ENCODE measurements at regions not wholly inside any gene's neighbourhood (a gene's known extent, or its start where the extent isn't known, plus 50 kb on each side); places are given as distances from the start of the nearest gene placed in this dataset.

- Histone ChIP-seq H3K27ac (replicated peaks; ENCODE audit: low read length) (no peak overlapping the region), H3K27me3 (ENCODE audit: control insufficient read depth in 3 of 3, insufficient read depth in 3 of 3, low read depth in 1 of 3, low read length in 3 of 3) (peaks cover 3 to 89% (median 61%) of the 10 kb centered on the region in 3 experiments), H3K79me1 (ENCODE audit: low read depth, low read length) (no peaks in the 10 kb centered on the region), H3K23ac (ENCODE audit: low read depth, low read length, poor library complexity) (no peak overlapping the region), H3K9me3 (replicated peaks in 1 of 2; ENCODE audit: control insufficient read depth in 2 of 2, insufficient read depth in 1 of 2, low read depth in 1 of 2, low read length in 2 of 2) (no peaks in the 10 kb centered on the region), H3K9ac (ENCODE audit: low read depth, low read length, poor library complexity) (no peak overlapping the region), H3K4ac (ENCODE audit: low read length) (no peak overlapping the region), H4K8ac (ENCODE audit: low read depth, low read length) (no peak overlapping the region), H2AK5ac (ENCODE audit: low read depth, low read length) (no peak overlapping the region), H2BK120ac (ENCODE audit: low read depth, low read length) (no peak overlapping the region), H3K36me3 (replicated peaks in 1 of 2; ENCODE audit: control insufficient read depth in 2 of 2, insufficient read depth in 2 of 2, low read length in 2 of 2) (no peaks in the 10 kb centered on the region), H2AFZ (ENCODE audit: low read length) (no peak overlapping the region), H3K4me3 (ENCODE audit: low read length in 2 of 2) (no peak overlapping the region), H3K18ac (ENCODE audit: low read length) (no peak overlapping the region), H3K4me2 (ENCODE audit: insufficient read depth, low read length, poor library complexity, severe bottlenecking) (no peak overlapping the region), H2BK5ac (ENCODE audit: low read length) (no peak overlapping the region), H3K4me1 (ENCODE audit: control insufficient read depth in 2 of 2, insufficient read depth in 1 of 2, low read depth in 1 of 2, low read length in 2 of 2) (peaks cover 0 to 16% of the 10 kb centered on the region in 2 donors), H4K91ac (ENCODE audit: low read depth, low read length, poor library complexity) (no peak overlapping the region), H2BK15ac (ENCODE audit: low read length) (no peak overlapping the region), H3K14ac (ENCODE audit: low read length) (no peak overlapping the region), H2BK12ac (ENCODE audit: low read length) (no peak overlapping the region)
- no peak for DNase-seq (ENCODE audit: low spot score)
- no CpG with 5 or more reads among the region's 4 CpGs for WGBS, 2 donors (ENCODE audit: extremely low coverage in 2 of 2, insufficient read length in 2 of 2, insufficient replicate concordance in 1 of 2)
These were observed 98.0 kb downstream of the INHBB start for GRCh38 chr2:120443946-120444345.

- no peaks in the 10 kb centered on the region for H3K36me3 ChIP-seq (replicated peaks in 1 of 2; ENCODE audit: control insufficient read depth in 2 of 2, insufficient read depth in 2 of 2, low read length in 2 of 2)
- H3K4ac ChIP-seq (ENCODE audit: low read length): no peak overlapping the region
- H2BK12ac ChIP-seq (ENCODE audit: low read length): no peak overlapping the region
- no peak overlapping the region for H3K14ac ChIP-seq (ENCODE audit: low read length)
- no peak overlapping the region for H2BK15ac ChIP-seq (ENCODE audit: low read length)
- WGBS, 2 donors (ENCODE audit: extremely low coverage in 2 of 2, insufficient read length in 2 of 2, insufficient replicate concordance in 1 of 2): no CpG with 5 or more reads among the region's 9 CpGs
- H3K4me2 ChIP-seq (ENCODE audit: insufficient read depth, low read length, poor library complexity, severe bottlenecking): no peak overlapping the region
- no peak overlapping the region for H3K9ac ChIP-seq (ENCODE audit: low read depth, low read length, poor library complexity)
- no peak overlapping the region for H2BK5ac ChIP-seq (ENCODE audit: low read length)
- H2AFZ ChIP-seq (ENCODE audit: low read length): no peak overlapping the region
- H3K4me3 ChIP-seq (ENCODE audit: low read length in 2 of 2): no peak overlapping the region
- peaks cover 3 to 90% (median 59%) of the 10 kb centered on the region in 3 experiments for H3K27me3 ChIP-seq (ENCODE audit: control insufficient read depth in 3 of 3, insufficient read depth in 3 of 3, low read depth in 1 of 3, low read length in 3 of 3)
- H4K8ac ChIP-seq (ENCODE audit: low read depth, low read length): no peak overlapping the region
- H3K4me1 ChIP-seq (ENCODE audit: control insufficient read depth in 2 of 2, insufficient read depth in 1 of 2, low read depth in 1 of 2, low read length in 2 of 2): peaks cover 0 to 16% of the 10 kb centered on the region in 2 donors
- H4K91ac ChIP-seq (ENCODE audit: low read depth, low read length, poor library complexity): no peak overlapping the region
- no peaks in the 10 kb centered on the region for H3K79me1 ChIP-seq (ENCODE audit: low read depth, low read length)
- no peak for DNase-seq (ENCODE audit: low spot score)
- no peak overlapping the region for H2AK5ac ChIP-seq (ENCODE audit: low read depth, low read length)
- H3K27ac ChIP-seq (replicated peaks; ENCODE audit: low read length): no peak overlapping the region
- H3K23ac ChIP-seq (ENCODE audit: low read depth, low read length, poor library complexity): no peak overlapping the region
- H3K18ac ChIP-seq (ENCODE audit: low read length): no peak overlapping the region
- no peak overlapping the region for H2BK120ac ChIP-seq (ENCODE audit: low read depth, low read length)
- H3K9me3 ChIP-seq (replicated peaks in 1 of 2; ENCODE audit: control insufficient read depth in 2 of 2, insufficient read depth in 1 of 2, low read depth in 1 of 2, low read length in 2 of 2): no peaks in the 10 kb centered on the region
These were observed 98.8 kb downstream of the INHBB start for GRCh38 chr2:120444691-120445240.

DNA sequence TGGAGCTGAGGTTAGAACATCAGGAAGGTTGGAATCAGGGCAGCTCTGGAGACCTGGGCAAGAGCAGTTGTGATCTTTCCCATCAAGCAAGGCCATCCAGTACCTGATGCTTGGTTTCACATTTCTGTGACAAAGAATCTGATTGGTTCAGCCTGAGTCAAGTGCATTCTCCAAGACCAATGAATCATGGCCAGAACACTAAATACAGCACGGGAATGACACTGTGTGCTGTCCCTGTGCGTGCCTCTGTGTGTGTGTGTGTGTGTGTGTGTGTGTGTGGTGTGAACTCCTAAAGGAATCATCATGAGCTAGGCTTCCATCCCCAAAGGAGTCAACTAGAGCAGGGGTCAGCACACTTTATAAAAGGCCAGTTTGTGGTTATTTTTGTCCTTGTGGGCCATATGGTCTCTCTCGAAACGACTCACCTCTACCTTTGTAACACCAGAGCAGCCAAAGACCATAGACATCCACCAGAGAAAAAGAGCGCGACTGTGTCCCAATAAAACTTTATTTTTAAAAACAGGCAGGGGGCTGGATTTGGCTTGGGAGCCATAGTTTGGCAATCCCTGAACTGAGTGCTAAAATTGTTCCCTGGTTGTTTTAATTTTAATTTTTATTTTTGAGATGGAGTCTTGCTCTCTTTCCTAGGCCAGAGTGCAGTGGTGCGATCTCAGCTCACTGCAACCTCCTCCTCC, 99.7 kb downstream of the INHBB start:
- H2BK120ac ChIP-seq (ENCODE audit: low read depth, low read length): no peak overlapping the region
- no peak overlapping the region for H2AK5ac ChIP-seq (ENCODE audit: low read depth, low read length)
- no peak overlapping the region for H4K91ac ChIP-seq (ENCODE audit: low read depth, low read length, poor library complexity)
- no peak overlapping the region for H3K18ac ChIP-seq (ENCODE audit: low read length)
- H3K36me3 ChIP-seq (replicated peaks in 1 of 2; ENCODE audit: control insufficient read depth in 2 of 2, insufficient read depth in 2 of 2, low read length in 2 of 2): no peaks in the 10 kb centered on the region
- H3K14ac ChIP-seq (ENCODE audit: low read length): no peak overlapping the region
- no peak overlapping the region for H3K4me3 ChIP-seq (ENCODE audit: low read length in 2 of 2)
- no peak overlapping the region for H2BK12ac ChIP-seq (ENCODE audit: low read length)
- no peak for DNase-seq (ENCODE audit: low spot score)
- H3K9me3 ChIP-seq (replicated peaks in 1 of 2; ENCODE audit: control insufficient read depth in 2 of 2, insufficient read depth in 1 of 2, low read depth in 1 of 2, low read length in 2 of 2): no peaks in the 10 kb centered on the region
- H3K23ac ChIP-seq (ENCODE audit: low read depth, low read length, poor library complexity): no peak overlapping the region
- peaks cover 0 to 16% of the 10 kb centered on the region in 2 donors for H3K4me1 ChIP-seq (ENCODE audit: control insufficient read depth in 2 of 2, insufficient read depth in 1 of 2, low read depth in 1 of 2, low read length in 2 of 2)
- peaks cover 3 to 90% (median 51%) of the 10 kb centered on the region in 3 experiments for H3K27me3 ChIP-seq (ENCODE audit: control insufficient read depth in 3 of 3, insufficient read depth in 3 of 3, low read depth in 1 of 3, low read length in 3 of 3)
- H4K8ac ChIP-seq (ENCODE audit: low read depth, low read length): no peak overlapping the region
- H2BK15ac ChIP-seq (ENCODE audit: low read length): no peak overlapping the region
- H2BK5ac ChIP-seq (ENCODE audit: low read length): no peak overlapping the region
- H2AFZ ChIP-seq (ENCODE audit: low read length): no peak overlapping the region
- H3K4me2 ChIP-seq (ENCODE audit: insufficient read depth, low read length, poor library complexity, severe bottlenecking): no peak overlapping the region
- H3K27ac ChIP-seq (replicated peaks; ENCODE audit: low read length): no peak overlapping the region
- H3K79me1 ChIP-seq (ENCODE audit: low read depth, low read length): no peaks in the 10 kb centered on the region
- no peak overlapping the region for H3K4ac ChIP-seq (ENCODE audit: low read length)
- WGBS, 2 donors (ENCODE audit: extremely low coverage in 2 of 2, insufficient read length in 2 of 2, insufficient replicate concordance in 1 of 2): no CpG with 5 or more reads among the region's 7 CpGs
- H3K9ac ChIP-seq (ENCODE audit: low read depth, low read length, poor library complexity): no peak overlapping the region

DNA sequence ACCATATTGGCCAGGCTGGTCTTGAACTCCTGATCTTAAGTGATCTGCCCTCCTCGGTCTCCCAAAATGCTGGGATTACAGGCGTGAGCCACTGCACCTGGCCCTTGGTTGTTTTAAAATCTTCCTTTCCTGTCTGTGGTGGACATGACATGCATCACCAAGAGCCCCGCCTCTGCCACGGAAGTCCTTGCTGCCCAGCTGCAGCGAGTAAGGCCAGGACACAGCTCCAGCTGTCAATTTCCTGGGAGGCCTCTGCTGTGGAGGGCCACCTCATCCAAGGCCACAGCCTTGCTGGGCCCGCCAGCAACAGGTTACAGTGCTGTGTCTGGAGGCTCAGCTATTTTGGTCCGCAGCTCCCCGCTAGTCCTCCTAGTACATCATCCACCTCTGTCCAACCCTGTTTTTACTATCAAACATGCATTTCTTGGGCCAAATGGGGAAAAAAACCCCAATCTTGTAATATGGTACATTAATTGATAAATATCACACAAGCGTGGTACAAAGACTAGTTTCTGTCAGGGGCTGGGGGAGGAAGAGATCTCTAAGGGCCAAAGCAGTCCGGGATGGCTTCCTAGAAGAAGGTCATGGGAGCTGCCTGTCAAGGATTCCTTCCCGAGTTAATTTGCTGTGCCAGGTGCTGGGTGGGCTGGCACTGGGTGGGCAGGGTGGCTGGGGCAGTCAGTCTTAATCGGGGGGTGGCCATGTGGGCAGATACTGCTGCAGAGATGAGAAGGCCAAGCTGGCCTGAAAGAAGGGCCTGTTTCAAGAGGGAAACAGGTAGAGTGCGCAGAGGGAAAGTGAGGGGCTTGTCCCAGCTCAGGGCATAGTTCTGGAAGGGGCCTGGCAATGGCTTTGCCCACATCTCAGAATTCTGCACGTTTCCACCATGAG, 100.5 kb downstream of the INHBB start:
- Histone ChIP-seq H2BK12ac (ENCODE audit: low read length) (no peak overlapping the region), H3K4me2 (ENCODE audit: insufficient read depth, low read length, poor library complexity, severe bottlenecking) (no peak overlapping the region), H3K18ac (ENCODE audit: low read length) (no peak overlapping the region), H3K9ac (ENCODE audit: low read depth, low read length, poor library complexity) (no peak overlapping the region), H3K4ac (ENCODE audit: low read length) (no peak overlapping the region), H3K14ac (ENCODE audit: low read length) (no peak overlapping the region), H3K36me3 (replicated peaks in 1 of 2; ENCODE audit: control insufficient read depth in 2 of 2, insufficient read depth in 2 of 2, low read length in 2 of 2) (no peaks in the 10 kb centered on the region), H3K27me3 (ENCODE audit: control insufficient read depth in 3 of 3, insufficient read depth in 3 of 3, low read depth in 1 of 3, low read length in 3 of 3) (peaks cover 3 to 88% (median 46%) of the 10 kb centered on the region in 3 experiments), H3K4me3 (ENCODE audit: low read length in 2 of 2) (no peak overlapping the region), H2BK5ac (ENCODE audit: low read length) (no peak overlapping the region), H2BK120ac (ENCODE audit: low read depth, low read length) (no peak overlapping the region), H3K4me1 (ENCODE audit: control insufficient read depth in 2 of 2, insufficient read depth in 1 of 2, low read depth in 1 of 2, low read length in 2 of 2) (peaks cover 0 to 12% of the 10 kb centered on the region in 2 donors), H2AK5ac (ENCODE audit: low read depth, low read length) (no peak overlapping the region), H3K27ac (replicated peaks; ENCODE audit: low read length) (no peak overlapping the region), H3K79me1 (ENCODE audit: low read depth, low read length) (no peaks in the 10 kb centered on the region), H2AFZ (ENCODE audit: low read length) (no peak overlapping the region), H4K91ac (ENCODE audit: low read depth, low read length, poor library complexity) (no peak overlapping the region), H3K9me3 (replicated peaks in 1 of 2; ENCODE audit: control insufficient read depth in 2 of 2, insufficient read depth in 1 of 2, low read depth in 1 of 2, low read length in 2 of 2) (no peaks in the 10 kb centered on the region), H4K8ac (ENCODE audit: low read depth, low read length) (no peak overlapping the region), H3K23ac (ENCODE audit: low read depth, low read length, poor library complexity) (peak overlapping the region; percentile 8), H2BK15ac (ENCODE audit: low read length) (no peak overlapping the region)
- DNase-seq (ENCODE audit: low spot score): no peak
- no CpG with 5 or more reads among the region's 14 CpGs for WGBS, 2 donors (ENCODE audit: extremely low coverage in 2 of 2, insufficient read length in 2 of 2, insufficient replicate concordance in 1 of 2)

Data from neuronal stem cell (in vitro differentiated cells).